ENCODE measurements at regions not wholly inside any gene's neighbourhood (a gene's known extent, or its start where the extent isn't known, plus 50 kb on each side); places are given as distances from the start of the nearest gene placed in this dataset.

GRCh38 chr10:6921026-6921425, 340.9 kb upstream of the PRKCQ start (continued):
- TF ChIP-seq FOXK2 (conservative IDR thresholded peaks at IDR 0.05 in 1 of 2, IDR thresholded peaks at IDR 0.05 in 1 of 2; ENCODE audit: low read depth in 2 of 2) (0 out of 4 replicates have a peak, but pooled peaks of 1 of the 2 experiments have one; percentile 9), HLTF (IDR thresholded peaks at IDR 0.05) (peak; percentile 76; the same call in 1 of the 2 replicates), MAZ (CRISPR knock-in tag; conservative IDR thresholded peaks at IDR 0.05 in 1 of 2, IDR thresholded peaks at IDR 0.05 in 1 of 2) (0 out of 4 replicates have a peak, but pooled peaks of 1 of the 2 experiments have one; percentile 9), POLR2G (IDR thresholded peaks at IDR 0.05; ENCODE audit: low read depth, low read length) (0 out of 2 replicates have a peak, but pooled peaks have one; percentile 26), L3MBTL2 (IDR thresholded peaks at IDR 0.05) (peak; percentile 31; the same call in 1 of the 2 replicates), CTCF (IDR thresholded peaks at IDR 0.05 in 2 of 3, conservative IDR thresholded peaks at IDR 0.05 in 1 of 3; ENCODE audit: insufficient read depth in 2 of 3, low read depth in 1 of 3, low read length in 3 of 3) (peak in 2 of 3 experiments; percentile 23 to 36; a peak in 1 of 6 replicates), ELF4 (CRISPR knock-in tag; IDR thresholded peaks at IDR 0.05) (0 out of 2 replicates have a peak, but pooled peaks have one; percentile 28), LARP7 (IDR thresholded peaks at IDR 0.05) (0 out of 2 replicates have a peak, but pooled peaks have one; percentile 15), BCOR (IDR thresholded peaks at IDR 0.05) (peak; percentile 80), NBN (IDR thresholded peaks at IDR 0.05; ENCODE audit: low read depth) (0 out of 2 replicates have a peak, but pooled peaks have one; percentile 18), BRD9 (IDR thresholded peaks at IDR 0.05; ENCODE audit: low read depth, partially characterized antibody) (peak; percentile 62), SMARCA5 (IDR thresholded peaks at IDR 0.05) (peak; percentile 86; the same call in 1 of the 2 replicates), TFE3 (CRISPR knock-in tag; IDR thresholded peaks at IDR 0.05) (peak; percentile 47; the same call in 1 of the 2 replicates), ARNT (IDR thresholded peaks at IDR 0.05) (peak; percentile 22 to 27; a peak in 1 of 4 replicates), ELF1 (tag; IDR thresholded peaks at IDR 0.05) (peak; percentile 35; the same call in 1 of the 2 replicates), TRIM24 (IDR thresholded peaks at IDR 0.05) (0 out of 4 replicates have a peak, but pooled peaks of 1 of the 2 experiments have one; percentile 9), CHAMP1 (IDR thresholded peaks at IDR 0.05) (0 out of 2 replicates have a peak, but pooled peaks have one; percentile 18), EP400 (IDR thresholded peaks at IDR 0.05) (0 out of 2 replicates have a peak, but pooled peaks have one; percentile 25), RBFOX2 (IDR thresholded peaks at IDR 0.05; ENCODE audit: low read depth, low read length) (peak; percentile 40; the same call in 1 of the 2 replicates), MLLT1 (IDR thresholded peaks at IDR 0.05) (peak in 1 of 2 experiments; percentile 33; a peak in 1 of 4 replicates), THRB (CRISPR knock-in tag; conservative IDR thresholded peaks at IDR 0.05) (0 out of 2 replicates have a peak, but pooled peaks have one; percentile 34)
